ENCODE measurements at regions not wholly inside any gene's neighbourhood (a gene's known extent, or its start where the extent isn't known, plus 50 kb on each side); places are given as distances from the start of the nearest gene placed in this dataset.

DNA sequence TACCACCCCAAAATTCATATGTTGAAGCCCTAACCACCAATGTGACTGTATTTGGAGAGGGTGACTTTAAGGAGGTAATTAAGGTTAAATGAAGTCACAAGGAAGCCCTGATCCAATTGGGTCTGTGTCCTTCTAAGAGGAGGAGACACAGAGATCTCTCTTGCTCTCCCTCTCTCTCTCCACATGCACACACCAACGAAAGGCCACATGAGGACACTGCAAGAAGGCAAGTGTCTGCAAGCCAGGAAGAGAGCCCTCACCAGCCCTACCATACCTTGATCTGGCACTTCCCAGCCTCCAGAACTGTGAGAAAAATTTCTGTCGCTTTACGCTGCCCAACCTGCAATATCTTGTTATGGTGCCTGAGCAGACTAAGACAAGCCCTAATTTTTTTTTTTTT, 56.0 kb upstream of the NEBL start:
- TF ChIP-seq, protein P1, sequence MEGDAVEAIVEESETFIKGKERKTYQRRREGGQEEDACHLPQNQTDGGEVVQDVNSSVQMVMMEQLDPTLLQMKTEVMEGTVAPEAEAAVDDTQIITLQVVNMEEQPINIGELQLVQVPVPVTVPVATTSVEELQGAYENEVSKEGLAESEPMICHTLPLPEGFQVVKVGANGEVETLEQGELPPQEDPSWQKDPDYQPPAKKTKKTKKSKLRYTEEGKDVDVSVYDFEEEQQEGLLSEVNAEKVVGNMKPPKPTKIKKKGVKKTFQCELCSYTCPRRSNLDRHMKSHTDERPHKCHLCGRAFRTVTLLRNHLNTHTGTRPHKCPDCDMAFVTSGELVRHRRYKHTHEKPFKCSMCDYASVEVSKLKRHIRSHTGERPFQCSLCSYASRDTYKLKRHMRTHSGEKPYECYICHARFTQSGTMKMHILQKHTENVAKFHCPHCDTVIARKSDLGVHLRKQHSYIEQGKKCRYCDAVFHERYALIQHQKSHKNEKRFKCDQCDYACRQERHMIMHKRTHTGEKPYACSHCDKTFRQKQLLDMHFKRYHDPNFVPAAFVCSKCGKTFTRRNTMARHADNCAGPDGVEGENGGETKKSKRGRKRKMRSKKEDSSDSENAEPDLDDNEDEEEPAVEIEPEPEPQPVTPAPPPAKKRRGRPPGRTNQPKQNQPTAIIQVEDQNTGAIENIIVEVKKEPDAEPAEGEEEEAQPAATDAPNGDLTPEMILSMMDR (IDR thresholded peaks at IDR 0.05; ENCODE audit: unreplicated experiment), result no peak
- Mint-ChIP-seq H3K36me3 (no peaks in the 10 kb centered on the region), H3K27ac (no peak overlapping the region), H3K27me3 (ENCODE audit: low read depth) (no peaks in the 10 kb centered on the region), H3K4me1 (peaks cover 37% of the 10 kb centered on the region), H3K9me3 (no peaks in the 10 kb centered on the region), H3K4me3 (no peak overlapping the region)
- no peak for DNase-seq (ENCODE audit: low spot score in 2 of 2, unreplicated experiment in 2 of 2)

DNA sequence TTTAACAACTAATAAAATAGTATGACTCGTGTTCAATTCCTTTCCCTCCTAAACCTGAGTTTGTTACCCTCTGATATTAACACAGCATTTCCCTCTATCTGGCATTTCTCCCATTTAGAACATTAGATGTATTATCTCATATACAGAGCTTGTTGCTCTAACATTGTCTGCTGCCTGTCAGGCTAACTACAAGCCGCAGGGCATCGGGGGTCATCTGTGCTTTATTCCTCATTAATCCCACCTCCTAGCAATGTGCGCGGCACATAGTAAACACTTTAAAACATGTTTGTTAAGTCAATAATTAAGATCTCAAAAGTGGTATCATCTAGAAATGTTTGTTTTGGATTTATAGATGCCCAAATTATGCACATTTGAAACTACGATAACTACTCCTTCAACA, 52.9 kb upstream of the NEBL start:
- H3K36me3 Mint-ChIP-seq, result no peaks in the 10 kb centered on the region
- H3K9me3 Mint-ChIP-seq, result no peaks in the 10 kb centered on the region
- DNase-seq (ENCODE audit: low spot score in 2 of 2, unreplicated experiment in 2 of 2), result no peak
- no peak overlapping the region for H3K4me3 Mint-ChIP-seq
- H3K27ac Mint-ChIP-seq, result no peak overlapping the region
- TF ChIP-seq, protein P1 (IDR thresholded peaks at IDR 0.05; ENCODE audit: unreplicated experiment), result no peak
- peaks cover 15% of the 10 kb centered on the region for H3K4me1 Mint-ChIP-seq
- H3K27me3 Mint-ChIP-seq (ENCODE audit: low read depth), result no peaks in the 10 kb centered on the region

DNA sequence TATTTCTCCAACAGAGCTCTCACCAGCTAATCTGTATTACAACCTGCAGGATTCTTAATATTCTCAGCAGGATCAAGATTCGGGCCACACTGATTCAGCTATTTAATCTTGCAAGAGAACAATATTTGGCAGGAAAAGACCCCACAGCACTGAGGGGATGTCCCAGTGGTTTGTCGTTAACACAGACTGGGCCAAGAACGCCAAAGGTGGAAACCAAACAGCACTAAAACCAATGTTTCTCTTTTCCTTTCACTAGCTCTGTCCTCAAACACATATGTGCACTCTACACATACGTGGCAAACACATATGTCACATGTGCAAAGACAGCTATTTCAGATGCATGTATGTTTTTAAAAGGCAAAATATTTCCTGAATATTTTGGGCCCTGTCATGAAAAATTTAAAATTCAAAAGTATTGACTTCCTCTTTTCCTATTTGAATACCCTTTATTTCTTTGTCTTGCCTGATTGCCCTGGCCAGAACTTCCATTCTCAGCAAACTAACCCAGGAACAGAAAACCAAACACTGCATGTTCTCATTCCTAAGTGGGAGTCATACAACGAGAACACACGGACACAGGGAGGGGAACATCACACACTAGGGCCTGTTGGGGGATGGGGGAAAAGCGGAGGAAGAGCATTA, 51.7 kb upstream of the NEBL start:
- H3K36me3 Mint-ChIP-seq, result peaks cover under 1% of the 10 kb centered on the region
- DNase-seq (ENCODE audit: low spot score in 2 of 2, unreplicated experiment in 2 of 2), result no peak
- no peaks in the 10 kb centered on the region for H3K9me3 Mint-ChIP-seq
- no peak overlapping the region for H3K27ac Mint-ChIP-seq
- TF ChIP-seq, protein P1 (IDR thresholded peaks at IDR 0.05; ENCODE audit: unreplicated experiment), result no peak
- peaks cover 6% of the 10 kb centered on the region for H3K4me1 Mint-ChIP-seq
- no peak overlapping the region for H3K4me3 Mint-ChIP-seq
- no peaks in the 10 kb centered on the region for H3K27me3 Mint-ChIP-seq (ENCODE audit: low read depth)
